ENCODE measurements at regions not wholly inside any gene's neighbourhood (a gene's known extent, or its start where the extent isn't known, plus 50 kb on each side); places are given as distances from the start of the nearest gene placed in this dataset.

- no peak for TF ChIP-seq HNRNPH1 (optimal IDR thresholded peaks at IDR 0.05; ENCODE audit: low read depth, low read length)
- no peak for TF ChIP-seq GATAD2A (IDR thresholded peaks at IDR 0.05)
- no peak for TF ChIP-seq PML (IDR thresholded peaks at IDR 0.05; ENCODE audit: low read length)
- TF ChIP-seq, protein P1, sequence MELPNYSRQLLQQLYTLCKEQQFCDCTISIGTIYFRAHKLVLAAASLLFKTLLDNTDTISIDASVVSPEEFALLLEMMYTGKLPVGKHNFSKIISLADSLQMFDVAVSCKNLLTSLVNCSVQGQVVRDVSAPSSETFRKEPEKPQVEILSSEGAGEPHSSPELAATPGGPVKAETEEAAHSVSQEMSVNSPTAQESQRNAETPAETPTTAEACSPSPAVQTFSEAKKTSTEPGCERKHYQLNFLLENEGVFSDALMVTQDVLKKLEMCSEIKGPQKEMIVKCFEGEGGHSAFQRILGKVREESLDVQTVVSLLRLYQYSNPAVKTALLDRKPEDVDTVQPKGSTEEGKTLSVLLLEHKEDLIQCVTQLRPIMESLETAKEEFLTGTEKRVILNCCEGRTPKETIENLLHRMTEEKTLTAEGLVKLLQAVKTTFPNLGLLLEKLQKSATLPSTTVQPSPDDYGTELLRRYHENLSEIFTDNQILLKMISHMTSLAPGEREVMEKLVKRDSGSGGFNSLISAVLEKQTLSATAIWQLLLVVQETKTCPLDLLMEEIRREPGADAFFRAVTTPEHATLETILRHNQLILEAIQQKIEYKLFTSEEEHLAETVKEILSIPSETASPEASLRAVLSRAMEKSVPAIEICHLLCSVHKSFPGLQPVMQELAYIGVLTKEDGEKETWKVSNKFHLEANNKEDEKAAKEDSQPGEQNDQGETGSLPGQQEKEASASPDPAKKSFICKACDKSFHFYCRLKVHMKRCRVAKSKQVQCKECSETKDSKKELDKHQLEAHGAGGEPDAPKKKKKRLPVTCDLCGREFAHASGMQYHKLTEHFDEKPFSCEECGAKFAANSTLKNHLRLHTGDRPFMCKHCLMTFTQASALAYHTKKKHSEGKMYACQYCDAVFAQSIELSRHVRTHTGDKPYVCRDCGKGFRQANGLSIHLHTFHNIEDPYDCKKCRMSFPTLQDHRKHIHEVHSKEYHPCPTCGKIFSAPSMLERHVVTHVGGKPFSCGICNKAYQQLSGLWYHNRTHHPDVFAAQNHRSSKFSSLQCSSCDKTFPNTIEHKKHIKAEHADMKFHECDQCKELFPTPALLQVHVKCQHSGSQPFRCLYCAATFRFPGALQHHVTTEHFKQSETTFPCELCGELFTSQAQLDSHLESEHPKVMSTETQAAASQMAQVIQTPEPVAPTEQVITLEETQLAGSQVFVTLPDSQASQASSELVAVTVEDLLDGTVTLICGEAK (IDR thresholded peaks at IDR 0.05): no peak
- TF ChIP-seq, protein P1 (CRISPR knock-in tag; IDR thresholded peaks at IDR 0.05): no peak
- TF ChIP-seq CTCFL (IDR thresholded peaks at IDR 0.05; ENCODE audit: borderline replicate concordance, insufficient read depth, low read depth, low read length, poor library complexity, severe bottlenecking): no peak
- no peak for TF ChIP-seq DLX4 (CRISPR knock-in tag; IDR thresholded peaks at IDR 0.05)
These were observed 420.4 kb upstream of the RAB6C start (continued) for GRCh38 chr2:129559101-129559500.
